ENCODE measurements at regions not wholly inside any gene's neighbourhood (a gene's known extent, or its start where the extent isn't known, plus 50 kb on each side); places are given as distances from the start of the nearest gene placed in this dataset.

GRCh38 chr3:110526777-110527727 lies 544.6 kb upstream of the NECTIN3 start:
- DNase-seq (ENCODE audit: low spot score), result no peak
- CTCF ChIA-PET, result no interaction called here

More at GRCh38 chr3:110526777-110527727, 544.6 kb upstream of the NECTIN3 start:
- Mint-ChIP-seq H3K4me3 (no peak overlapping the region), H3K27me3 (ENCODE audit: low read depth) (no peaks in the 10 kb centered on the region), H3K4me1 (peaks cover 44% of the 10 kb centered on the region), H3K9me3 (peaks cover 35% of the 10 kb centered on the region), H3K36me3 (peaks cover 31% of the 10 kb centered on the region), H3K27ac (peak overlapping the region; percentile 90)
- POLR2A ChIA-PET, result no interaction called here
- TF ChIP-seq ZNF219 (CRISPR knock-in tag; IDR thresholded peaks at IDR 0.05; ENCODE audit: borderline replicate concordance) (no peak), NR1H2 (CRISPR knock-in tag; IDR thresholded peaks at IDR 0.05) (no peak), NR2C2 (CRISPR knock-in tag; IDR thresholded peaks at IDR 0.05) (no peak), NR3C1 (CRISPR knock-in tag; conservative IDR thresholded peaks at IDR 0.05; ENCODE audit: low read depth) (no peak), SP1 (CRISPR knock-in tag; conservative IDR thresholded peaks at IDR 0.05) (no peak), ATF6 (CRISPR knock-in tag; IDR thresholded peaks at IDR 0.05) (no peak), HMGXB4 (CRISPR knock-in tag; IDR thresholded peaks at IDR 0.05) (no peak), OVOL2 (CRISPR knock-in tag; IDR thresholded peaks at IDR 0.05; ENCODE audit: borderline replicate concordance) (no peak), E2F5 (CRISPR knock-in tag; IDR thresholded peaks at IDR 0.05) (no peak), TCF7 (CRISPR knock-in tag; IDR thresholded peaks at IDR 0.05; ENCODE audit: low read depth) (no peak), SOX15 (CRISPR knock-in tag; IDR thresholded peaks at IDR 0.05) (no peak), EMX1 (CRISPR knock-in tag; IDR thresholded peaks at IDR 0.05) (no peak)
- TF ChIP-seq, protein P1, sequence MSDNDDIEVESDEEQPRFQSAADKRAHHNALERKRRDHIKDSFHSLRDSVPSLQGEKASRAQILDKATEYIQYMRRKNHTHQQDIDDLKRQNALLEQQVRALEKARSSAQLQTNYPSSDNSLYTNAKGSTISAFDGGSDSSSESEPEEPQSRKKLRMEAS (CRISPR knock-in tag; IDR thresholded peaks at IDR 0.05), result no peak
- TF ChIP-seq, protein P2, sequence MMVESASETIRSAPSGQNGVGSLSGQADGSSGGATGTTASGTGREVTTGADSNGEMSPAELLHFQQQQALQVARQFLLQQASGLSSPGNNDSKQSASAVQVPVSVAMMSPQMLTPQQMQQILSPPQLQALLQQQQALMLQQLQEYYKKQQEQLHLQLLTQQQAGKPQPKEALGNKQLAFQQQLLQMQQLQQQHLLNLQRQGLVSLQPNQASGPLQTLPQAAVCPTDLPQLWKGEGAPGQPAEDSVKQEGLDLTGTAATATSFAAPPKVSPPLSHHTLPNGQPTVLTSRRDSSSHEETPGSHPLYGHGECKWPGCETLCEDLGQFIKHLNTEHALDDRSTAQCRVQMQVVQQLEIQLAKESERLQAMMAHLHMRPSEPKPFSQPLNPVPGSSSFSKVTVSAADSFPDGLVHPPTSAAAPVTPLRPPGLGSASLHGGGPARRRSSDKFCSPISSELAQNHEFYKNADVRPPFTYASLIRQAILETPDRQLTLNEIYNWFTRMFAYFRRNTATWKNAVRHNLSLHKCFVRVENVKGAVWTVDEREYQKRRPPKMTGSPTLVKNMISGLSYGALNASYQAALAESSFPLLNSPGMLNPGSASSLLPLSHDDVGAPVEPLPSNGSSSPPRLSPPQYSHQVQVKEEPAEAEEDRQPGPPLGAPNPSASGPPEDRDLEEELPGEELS (CRISPR knock-in tag; IDR thresholded peaks at IDR 0.05), result no peak
- TF ChIP-seq, protein P3, sequence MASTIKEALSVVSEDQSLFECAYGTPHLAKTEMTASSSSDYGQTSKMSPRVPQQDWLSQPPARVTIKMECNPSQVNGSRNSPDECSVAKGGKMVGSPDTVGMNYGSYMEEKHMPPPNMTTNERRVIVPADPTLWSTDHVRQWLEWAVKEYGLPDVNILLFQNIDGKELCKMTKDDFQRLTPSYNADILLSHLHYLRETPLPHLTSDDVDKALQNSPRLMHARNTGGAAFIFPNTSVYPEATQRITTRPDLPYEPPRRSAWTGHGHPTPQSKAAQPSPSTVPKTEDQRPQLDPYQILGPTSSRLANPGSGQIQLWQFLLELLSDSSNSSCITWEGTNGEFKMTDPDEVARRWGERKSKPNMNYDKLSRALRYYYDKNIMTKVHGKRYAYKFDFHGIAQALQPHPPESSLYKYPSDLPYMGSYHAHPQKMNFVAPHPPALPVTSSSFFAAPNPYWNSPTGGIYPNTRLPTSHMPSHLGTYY (CRISPR knock-in tag; IDR thresholded peaks at IDR 0.05), result no peak
- peak; percentile 77 for ATAC-seq

Measured in WTC11 (cell line).